Keratinocyte (primary cell): ENCODE measurements at regions not wholly inside any gene's neighbourhood (a gene's known extent, or its start where the extent isn't known, plus 50 kb on each side); places are given as distances from the start of the nearest gene placed in this dataset.

ENCODE experiments used
- DNase-seq: peaks from one replicate; pipeline ENCODE4 v3.0.0-alpha.2; 2011; ENCODE audit warnings: low read depth, missing footprints, low spot score
- FAIRE-seq: peaks from 2 replicates; lab custom pipeline; 2011; peaks lifted over from hg19 to GRCh38; lab: Jason Lieb, UNC
- H2AFZ ChIP-seq: 2 replicates; pipeline ENCODE4 v1.6.0; 2012; ENCODE audit warnings: low read length, control low read depth, inconsistent platforms; ENCODE audit not compliant: control insufficient read depth
- H3K27ac ChIP-seq: 2 replicates; pipeline ENCODE4 v1.5.1; 2011; ENCODE audit warnings: low read length; ENCODE audit not compliant: control insufficient read depth, insufficient read depth
- H3K27me3 ChIP-seq: 3 replicates; pipeline ENCODE4 v1.6.0; 2011; ENCODE audit warnings: low read length; ENCODE audit not compliant: control insufficient read depth, insufficient read depth; ENCODE audit errors: extremely low read depth
- H3K36me3 ChIP-seq, 2 experiments: 2 replicates in 1 of 2; 3 replicates in 1 of 2; pipeline ENCODE4 v1.5.1; 2011; ENCODE audit warnings: low read length in 2 of 2, mild to moderate bottlenecking in 1 of 2; ENCODE audit not compliant: control insufficient read depth in 2 of 2, insufficient read depth in 2 of 2; ENCODE audit errors: extremely low read depth in 1 of 2
- H3K4me1 ChIP-seq: 3 replicates; pipeline ENCODE4 v1.5.1; 2011; ENCODE audit warnings: low read length; ENCODE audit not compliant: control insufficient read depth, insufficient read depth; ENCODE audit errors: extremely low read depth
- H3K4me2 ChIP-seq: 3 replicates; pipeline ENCODE4 v1.6.0; 2011; ENCODE audit warnings: low read depth, low read length; ENCODE audit not compliant: control insufficient read depth, insufficient read depth; ENCODE audit errors: extremely low read depth
- H3K4me3 ChIP-seq, 3 experiments: fragments of 200-600 bp in 1 of 3; sonication (generic) in 1 of 3; 2 replicates in 2 of 3; 3 replicates in 1 of 3; pipeline ENCODE4 v1.5.1; 2011 to 2016; ENCODE audit warnings: low read length in 3 of 3, mild to moderate bottlenecking in 3 of 3, control low read depth in 2 of 3, inconsistent platforms in 1 of 3, low read depth in 1 of 3, mixed read lengths in 1 of 3, mixed run types in 1 of 3, moderate library complexity in 1 of 3; ENCODE audit not compliant: control insufficient read depth in 2 of 3, insufficient read depth in 2 of 3; ENCODE audit errors: extremely low read depth in 1 of 3
- H3K79me2 ChIP-seq: 2 replicates; pipeline ENCODE4 v1.6.0; 2012; ENCODE audit warnings: low read length; ENCODE audit not compliant: control insufficient read depth, insufficient read depth
- H3K9ac ChIP-seq: 3 replicates; pipeline ENCODE4 v1.6.0; 2011; ENCODE audit warnings: low read length; ENCODE audit not compliant: control insufficient read depth, insufficient read depth; ENCODE audit errors: extremely low read depth
- H3K9me1 ChIP-seq: 3 replicates; pipeline ENCODE4 v1.6.0; 2011; ENCODE audit warnings: low read length; ENCODE audit not compliant: control insufficient read depth, insufficient read depth; ENCODE audit errors: extremely low read depth
- H3K9me3 ChIP-seq: 2 replicates; pipeline ENCODE4 v1.5.1; 2012; ENCODE audit warnings: low read depth, low read length; ENCODE audit not compliant: control insufficient read depth
- H4K20me1 ChIP-seq: 3 replicates; pipeline ENCODE4 v1.6.0; 2011; ENCODE audit warnings: low read length; ENCODE audit not compliant: control insufficient read depth, insufficient read depth; ENCODE audit errors: extremely low read depth
- CTCF ChIP-seq, 3 experiments: IDR thresholded peaks in 1 of 3; conservative IDR thresholded peaks in 1 of 3; optimal IDR thresholded peaks in 1 of 3; 2 replicates in 2 of 3; 3 replicates in 1 of 3; pipeline versions ENCODE3 to v1.5.1; 2011; ENCODE audit warnings: low read length in 3 of 3, mild to moderate bottlenecking in 3 of 3, moderate library complexity in 2 of 3, control low read depth in 1 of 3, inconsistent platforms in 1 of 3; ENCODE audit not compliant: insufficient read depth in 2 of 3; ENCODE audit errors: extremely low read depth in 1 of 3
- EZH2 ChIP-seq: IDR thresholded peaks from one replicate; pipeline ENCODE4 v1.6.1; 2012; ENCODE audit warnings: inconsistent platforms, mild to moderate bottlenecking, low read length, moderate library complexity
- dilution Hi-C: fragments of 300-500 bp; cut with MboI; formaldehyde crosslinking; loops from one replicate; pipeline ENCODE4 v1.7.0; 2020; ENCODE audit warnings: low sequenced_read_pairs; ENCODE audit not compliant: extremely low pct_ligation_motif_present

- Histone ChIP-seq H3K36me3 (no peaks in the 10 kb centered on the region), H3K9ac (no peak overlapping the region), H3K4me2 (no peak overlapping the region), H3K27ac (no peak overlapping the region), H3K9me1 (no peaks in the 10 kb centered on the region), H3K4me1 (no peaks in the 10 kb centered on the region), H3K4me3 (no peak overlapping the region), H2AFZ (no peak overlapping the region), H3K27me3 (no peaks in the 10 kb centered on the region), H4K20me1 (no peaks in the 10 kb centered on the region), H3K79me2 (no peaks in the 10 kb centered on the region), H3K9me3 (no peaks in the 10 kb centered on the region)
- DNase-seq (no peak), FAIRE-seq (no peak)
- TF ChIP-seq CTCF (optimal IDR thresholded peaks at IDR 0.05 in 1 of 3, IDR thresholded peaks at IDR 0.05 in 1 of 3, conservative IDR thresholded peaks at IDR 0.05 in 1 of 3; ENCODE audit: extremely low read depth in 1 of 3, insufficient read depth in 2 of 3, low read length in 3 of 3) (no peak), EZH2 (no peak)
- dilution Hi-C loops = no loop called here
These were observed 206.2 kb upstream of the SDK2 start for GRCh38 chr17:73850426-73850825.

DNA sequence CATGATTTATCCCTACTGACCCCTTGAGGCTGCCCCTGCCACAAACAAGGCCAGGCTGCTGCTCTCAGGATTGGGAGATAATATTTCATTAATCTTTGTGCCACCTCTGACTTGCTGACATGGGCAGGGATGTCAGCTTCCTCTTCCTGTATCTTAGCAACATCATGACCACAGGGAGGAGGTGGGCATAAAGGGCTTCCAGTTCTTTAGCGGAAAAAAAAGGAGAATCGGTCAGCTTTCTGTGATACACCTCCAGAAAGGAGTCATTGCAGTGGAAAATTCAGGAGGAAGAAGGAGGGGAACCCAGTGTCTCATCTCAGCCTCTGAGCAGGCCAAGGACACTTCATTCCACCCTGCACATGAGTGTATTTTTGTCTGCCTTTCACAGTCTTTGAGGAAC is 206.8 kb upstream of the SDK2 start:
- Histone ChIP-seq H3K79me2 (no peaks in the 10 kb centered on the region), H3K27me3 (no peaks in the 10 kb centered on the region), H4K20me1 (no peaks in the 10 kb centered on the region), H3K36me3 (no peaks in the 10 kb centered on the region), H3K9me3 (no peaks in the 10 kb centered on the region), H3K4me2 (no peak overlapping the region), H3K4me1 (no peaks in the 10 kb centered on the region), H3K4me3 (no peak overlapping the region), H3K27ac (no peak overlapping the region), H3K9me1 (no peaks in the 10 kb centered on the region), H3K9ac (no peak overlapping the region), H2AFZ (no peak overlapping the region)
- no peak for FAIRE-seq
- dilution Hi-C loops = no loop called here
- no peak for TF ChIP-seq EZH2
- DNase-seq = no peak

DNA sequence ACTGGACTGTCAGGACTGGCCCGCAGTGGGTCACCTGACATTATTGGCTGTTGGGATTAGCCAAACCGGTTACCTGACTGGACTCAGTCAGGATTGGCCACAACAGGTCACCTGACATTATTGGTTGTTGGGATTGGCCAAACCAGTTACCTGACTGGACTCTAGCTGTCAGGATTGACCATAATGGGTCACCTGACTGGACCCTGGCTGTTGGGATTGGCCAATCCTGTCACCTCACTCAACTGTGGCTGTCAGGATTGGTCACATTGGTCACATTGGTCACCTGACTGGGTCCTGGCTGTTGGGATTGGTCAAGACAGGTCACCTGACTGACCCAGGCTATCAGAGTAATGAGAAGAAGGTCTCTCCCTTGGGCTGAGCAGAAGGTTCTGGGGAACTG is 207.7 kb upstream of the SDK2 start:
- no peak for FAIRE-seq
- no peak for DNase-seq
- H3K4me3 ChIP-seq = no peak overlapping the region
- H3K9me3 ChIP-seq = no peaks in the 10 kb centered on the region
- no peaks in the 10 kb centered on the region for H3K36me3 ChIP-seq
- TF ChIP-seq CTCF (optimal IDR thresholded peaks at IDR 0.05 in 1 of 3, IDR thresholded peaks at IDR 0.05 in 1 of 3, conservative IDR thresholded peaks at IDR 0.05 in 1 of 3; ENCODE audit: extremely low read depth in 1 of 3, insufficient read depth in 2 of 3, low read length in 3 of 3) (no peak), EZH2 (no peak)
- H3K27me3 ChIP-seq = no peaks in the 10 kb centered on the region
- no peaks in the 10 kb centered on the region for H3K4me1 ChIP-seq
- H2AFZ ChIP-seq = no peak overlapping the region
- no peaks in the 10 kb centered on the region for H4K20me1 ChIP-seq
- no peak overlapping the region for H3K27ac ChIP-seq
- no peaks in the 10 kb centered on the region for H3K9me1 ChIP-seq
- H3K4me2 ChIP-seq = no peak overlapping the region
- dilution Hi-C loops = no loop called here
- no peaks in the 10 kb centered on the region for H3K79me2 ChIP-seq
- H3K9ac ChIP-seq = no peak overlapping the region
